Left renal pelvis (tissue), 4 donors: ENCODE measurements at regions not wholly inside any gene's neighbourhood (a gene's known extent, or its start where the extent isn't known, plus 50 kb on each side); places are given as distances from the start of the nearest gene placed in this dataset.

Experiments used
- DNase-seq, 4 donors: peaks; one replicate each; pipeline ENCODE4 v3.0.0-alpha.2; 2013; ENCODE audit warnings: low read depth in 4 of 4, low spot score in 3 of 4

DNA sequence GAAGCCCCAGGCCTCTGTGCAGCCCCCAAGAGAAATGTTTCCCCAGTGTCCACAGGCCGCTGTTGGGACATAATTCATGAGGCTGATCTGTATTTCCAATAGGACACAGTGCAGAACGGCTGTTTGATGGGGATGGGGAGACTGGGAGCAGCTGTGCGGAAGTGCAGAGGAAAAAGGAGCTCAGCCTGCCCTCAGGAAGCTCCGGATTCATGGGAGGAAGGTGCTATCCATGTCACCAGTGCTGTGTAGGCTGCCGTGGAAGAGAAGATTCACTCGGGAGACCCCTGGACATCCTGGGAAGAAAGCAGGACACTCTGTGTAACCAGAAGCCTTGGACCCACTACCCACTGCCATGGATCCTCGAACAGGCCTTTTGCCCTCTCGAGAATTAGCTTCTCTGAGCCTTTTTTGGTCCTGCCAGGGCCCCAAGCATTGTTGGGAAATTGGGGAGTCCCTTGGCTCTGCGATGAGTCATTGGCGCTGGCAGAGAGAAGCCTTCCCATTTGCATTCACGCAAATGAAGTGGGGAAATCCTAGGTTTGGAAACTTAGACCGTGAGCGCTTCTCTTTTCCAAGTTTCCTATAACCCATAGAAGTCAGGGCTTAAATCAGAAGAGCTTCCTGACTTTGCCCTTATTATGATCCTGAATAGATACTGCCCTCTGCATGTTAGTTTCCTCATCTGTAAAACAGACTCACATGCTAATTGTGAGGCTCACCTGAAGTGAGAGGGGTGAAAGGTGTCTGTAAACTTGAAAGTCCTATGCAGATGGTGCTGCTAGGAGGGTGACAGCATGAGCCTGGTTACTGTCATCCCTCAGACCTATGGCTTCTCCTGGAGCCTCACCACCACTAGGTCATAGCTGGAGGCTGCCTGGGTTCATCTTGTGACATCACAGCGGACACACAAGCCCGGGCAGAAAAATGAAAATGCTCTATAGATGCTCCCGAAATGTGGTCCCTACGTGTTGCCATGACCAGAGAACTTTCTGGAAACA, 229.2 kb upstream of the B3GAT1 start:
- DNase-seq = no peak

DNA sequence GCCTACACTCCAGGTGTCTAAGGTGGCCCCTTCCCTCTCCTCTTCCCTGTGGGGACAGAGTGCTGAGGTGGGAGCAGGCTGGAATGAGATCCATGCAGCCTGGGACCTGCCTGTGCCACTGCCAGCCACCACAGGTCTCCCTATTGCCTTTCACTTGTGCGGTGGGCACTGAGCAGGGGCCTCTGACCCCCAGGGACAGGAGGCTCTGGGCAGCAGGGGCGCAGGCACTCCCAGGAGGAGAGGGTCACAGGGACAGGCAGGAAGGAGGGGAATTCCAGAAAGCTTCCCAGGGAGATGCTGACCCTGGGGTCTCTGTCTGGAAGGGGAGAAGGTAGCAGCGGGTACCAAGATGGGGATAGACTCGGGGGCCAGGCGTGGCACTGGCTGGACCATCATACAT, 228.5 kb upstream of the B3GAT1 start:
- DNase-seq = no peak

DNA sequence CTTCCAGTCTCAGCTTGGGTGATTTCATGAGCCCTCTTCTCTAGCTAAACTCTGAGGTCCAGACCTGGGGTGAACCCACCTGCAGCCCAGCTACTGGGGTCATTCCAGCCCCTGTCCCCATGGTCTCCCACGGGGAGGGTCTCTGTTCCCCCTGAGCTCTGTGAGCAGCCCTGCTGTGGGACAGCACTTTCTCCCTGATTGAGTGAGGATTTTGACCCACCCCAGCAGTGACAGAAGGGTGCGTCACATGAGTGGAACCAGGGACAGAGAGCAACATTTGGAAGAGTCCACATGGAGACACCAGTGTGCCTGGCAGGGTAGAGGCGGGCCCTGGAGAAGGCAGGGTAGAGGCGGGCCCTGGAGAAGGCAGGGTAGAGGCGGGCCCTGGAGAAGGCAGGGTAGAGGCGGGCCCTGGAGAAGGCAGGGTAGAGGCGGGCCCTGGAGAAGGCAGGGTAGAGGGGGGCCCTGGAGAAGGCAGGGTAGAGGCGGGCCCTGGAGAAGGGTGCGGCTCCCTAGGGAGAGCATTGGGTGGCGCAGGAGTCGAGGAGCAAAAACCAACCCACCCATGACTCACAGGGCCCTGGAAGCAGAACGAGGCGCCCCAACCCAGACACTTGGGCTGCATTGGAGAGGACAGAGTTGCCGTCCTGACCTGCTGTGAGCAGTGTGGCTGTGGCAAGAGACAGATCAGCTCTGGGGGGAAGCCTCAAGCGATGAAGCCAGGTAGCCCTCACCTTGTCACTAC, 227.7 kb upstream of the B3GAT1 start:
- no peak for DNase-seq

DNA sequence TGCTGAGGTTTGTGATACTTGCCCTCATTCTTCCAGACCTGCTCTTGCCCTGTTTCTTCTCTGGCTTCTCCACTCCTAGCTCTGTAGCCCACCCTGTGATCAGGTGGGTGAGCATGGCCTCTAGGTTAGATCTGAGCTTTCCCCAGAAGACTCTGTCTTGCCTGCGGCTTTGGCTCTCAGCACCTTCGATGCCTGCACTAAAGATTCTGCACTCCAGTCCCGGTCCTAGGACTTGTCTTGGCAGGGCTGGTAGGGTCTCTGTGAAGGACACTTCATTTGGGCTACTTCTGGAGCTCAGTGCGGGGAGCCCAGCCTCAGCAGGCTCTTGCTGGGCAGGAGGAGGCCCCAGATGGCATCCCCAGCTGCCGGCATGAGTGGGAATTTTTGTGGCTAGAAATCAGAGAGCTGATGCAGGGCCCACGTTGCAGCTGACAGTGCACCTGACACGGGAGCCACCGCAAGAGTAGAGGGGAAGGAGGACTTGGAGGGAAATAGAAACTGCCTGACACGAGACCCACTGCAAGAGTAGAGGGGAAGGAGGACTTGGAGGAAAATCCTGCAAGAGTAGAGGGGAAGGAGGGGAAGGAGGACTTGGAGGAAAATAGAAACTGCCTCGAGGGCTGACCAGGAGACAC, 226.9 kb upstream of the B3GAT1 start:
- no peak for DNase-seq

DNA sequence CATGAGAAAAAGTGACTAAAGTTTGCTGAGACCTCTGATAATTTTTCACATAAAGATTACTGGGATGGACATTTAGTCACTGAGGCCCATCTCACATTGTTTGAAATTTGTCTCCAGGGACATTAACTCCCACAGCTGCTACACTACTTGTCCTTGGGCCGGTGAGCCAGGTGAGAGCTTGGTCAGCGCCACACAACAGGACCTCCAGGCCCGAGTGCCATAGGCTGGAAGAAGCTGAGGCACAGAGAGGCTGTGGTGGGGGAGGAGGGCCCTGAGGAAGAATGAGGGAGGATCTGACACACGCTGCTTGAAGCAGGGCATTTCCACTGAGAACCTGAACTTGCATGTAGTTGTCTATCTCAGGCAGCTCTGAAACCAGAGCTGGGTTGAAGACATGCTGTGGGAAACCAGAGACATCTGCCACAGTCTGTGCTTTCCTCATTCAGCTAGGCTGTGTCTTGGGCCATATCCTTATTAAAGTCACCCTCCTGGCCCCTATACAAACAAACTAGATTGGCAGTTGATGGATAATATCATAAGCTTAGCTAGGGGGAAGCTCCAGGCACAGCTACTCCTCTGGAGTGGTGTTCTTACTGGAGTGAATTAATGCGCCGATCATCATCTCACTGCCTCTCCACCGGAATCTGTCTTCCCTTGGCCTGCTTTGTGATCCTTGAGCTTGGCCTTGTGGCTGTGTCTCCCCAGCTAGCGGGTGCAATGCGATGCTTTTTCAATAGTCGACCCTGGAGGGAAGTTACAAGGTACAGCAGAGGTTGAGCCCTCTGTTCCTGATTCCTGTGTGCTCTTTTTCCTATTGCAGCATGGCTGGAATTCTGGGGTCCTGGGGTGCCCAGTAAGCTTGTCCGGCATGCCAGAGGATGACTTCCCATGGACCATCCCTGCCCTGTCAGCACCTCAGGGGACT, 225.3 kb upstream of the B3GAT1 start:
- no peak for DNase-seq

DNA sequence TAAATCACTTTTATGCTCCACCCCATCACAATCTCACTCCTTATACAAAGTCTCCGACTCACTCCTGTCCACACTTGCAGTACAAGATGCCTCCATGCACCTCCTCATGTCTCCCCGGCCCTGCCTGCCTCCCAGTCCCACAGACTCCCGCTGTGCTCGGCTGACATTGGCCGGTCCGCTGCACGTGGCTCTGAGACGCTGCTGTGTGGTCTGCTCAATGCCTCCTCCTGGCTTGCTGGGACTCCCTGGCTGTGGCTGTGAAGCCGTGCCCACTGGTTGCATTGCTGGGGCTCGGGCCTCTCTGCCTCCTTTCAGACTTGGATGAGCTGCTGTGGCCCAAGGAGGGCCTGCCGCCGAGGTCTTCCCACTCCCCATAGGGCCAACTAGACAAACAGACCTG, 224.0 kb upstream of the B3GAT1 start:
- DNase-seq = no peak

DNA sequence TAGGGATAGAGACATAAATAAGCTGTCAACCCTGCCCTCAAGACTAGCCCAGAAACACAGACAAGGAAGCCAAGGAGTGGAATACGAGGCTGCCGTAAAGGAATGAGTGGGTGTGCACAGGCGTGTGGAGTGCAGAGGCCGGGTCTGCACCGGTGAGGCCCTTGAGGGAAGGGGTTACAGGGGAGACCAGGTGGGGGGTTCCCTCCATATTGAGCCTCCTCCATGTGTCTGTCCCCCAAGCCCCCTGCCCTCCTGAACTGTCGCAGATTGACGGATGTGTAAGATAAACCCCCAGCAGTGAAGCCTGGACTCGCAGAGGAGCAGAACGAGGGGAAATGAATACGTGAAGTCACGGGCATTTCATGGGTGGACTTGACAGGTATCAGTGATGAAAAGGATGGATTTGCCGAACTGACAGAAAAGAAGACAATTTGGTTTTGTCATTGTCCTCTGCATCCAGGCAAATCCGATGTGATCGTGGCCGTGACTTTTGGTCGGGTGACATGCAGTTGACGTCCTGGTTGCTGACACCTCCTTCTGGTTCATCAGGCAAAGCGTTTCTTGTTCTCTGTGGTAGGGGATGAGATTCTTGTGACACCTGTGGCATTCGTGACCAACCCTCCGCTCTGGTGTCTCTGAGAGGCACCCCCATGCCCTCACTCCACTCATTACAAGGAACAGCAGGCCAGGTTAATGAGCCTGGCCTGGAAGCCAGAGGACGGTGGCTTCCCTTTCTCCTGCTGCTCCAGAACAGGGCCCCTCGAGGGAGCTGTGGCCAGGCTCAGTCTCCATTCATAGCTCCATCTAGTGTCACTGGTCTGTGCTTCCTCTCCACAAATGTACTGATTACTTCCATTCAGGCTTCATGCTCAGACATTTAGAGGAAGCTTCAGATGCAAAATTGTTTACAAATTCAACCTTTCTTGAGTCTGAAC, 223.1 kb upstream of the B3GAT1 start:
- DNase-seq = no peak

DNA sequence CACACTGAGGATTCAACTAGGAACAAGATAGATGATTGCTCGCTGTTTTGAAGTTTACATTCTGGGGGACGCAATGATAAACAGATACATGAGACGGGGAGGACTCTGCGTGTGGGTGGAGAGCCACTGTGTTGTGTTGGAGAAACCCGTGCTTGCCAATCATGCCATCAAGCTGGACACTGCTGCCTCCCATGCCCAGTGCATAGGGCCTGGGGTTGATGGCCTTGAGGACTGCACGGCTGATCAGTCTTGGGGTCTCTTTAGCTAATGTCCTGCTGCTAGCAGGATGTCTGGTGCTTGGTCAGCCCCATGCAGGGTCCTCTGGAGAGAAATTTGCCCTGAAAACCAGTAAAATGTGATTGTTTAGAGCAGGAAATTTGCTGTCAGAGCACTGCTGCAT, 221.2 kb upstream of the B3GAT1 start:
- DNase-seq = no peak

DNA sequence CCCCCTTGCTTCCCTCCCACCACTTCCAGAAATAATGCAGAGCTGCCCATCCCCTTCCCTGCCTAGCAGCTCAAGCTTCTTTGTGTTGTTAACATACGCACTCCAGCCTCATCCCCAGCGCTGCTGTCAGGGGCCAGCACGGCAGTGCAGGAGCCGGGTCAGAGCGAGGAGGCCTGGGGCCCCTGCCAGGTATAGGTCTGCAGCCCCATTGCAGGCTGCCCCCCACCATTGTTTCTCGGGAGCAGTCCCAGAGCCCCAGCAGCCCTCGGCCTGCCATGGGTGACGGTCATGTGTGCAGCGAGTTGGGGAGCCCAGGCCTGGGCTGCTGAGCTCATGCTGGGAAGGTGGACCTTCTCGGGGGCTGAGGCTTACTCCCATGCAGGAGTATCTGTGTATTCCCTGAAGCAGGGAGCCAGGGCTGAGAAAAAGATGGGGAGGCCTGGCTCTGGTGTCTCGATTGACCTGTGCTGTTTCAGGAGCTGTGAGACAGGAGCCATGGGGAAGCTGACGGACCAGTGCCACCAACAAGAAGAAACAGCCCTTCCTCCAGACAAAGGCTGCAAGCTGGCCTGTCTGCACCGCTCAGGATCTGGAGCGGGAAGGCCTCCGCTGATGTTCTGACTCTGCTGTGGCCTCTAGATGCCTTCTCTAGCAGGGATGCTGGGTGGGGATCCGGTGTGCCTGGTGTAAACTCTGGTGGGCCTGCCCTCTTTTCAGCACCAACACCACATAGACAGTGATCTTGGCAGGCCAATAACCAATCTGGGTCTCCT, 220.5 kb upstream of the B3GAT1 start:
- no peak for DNase-seq

DNA sequence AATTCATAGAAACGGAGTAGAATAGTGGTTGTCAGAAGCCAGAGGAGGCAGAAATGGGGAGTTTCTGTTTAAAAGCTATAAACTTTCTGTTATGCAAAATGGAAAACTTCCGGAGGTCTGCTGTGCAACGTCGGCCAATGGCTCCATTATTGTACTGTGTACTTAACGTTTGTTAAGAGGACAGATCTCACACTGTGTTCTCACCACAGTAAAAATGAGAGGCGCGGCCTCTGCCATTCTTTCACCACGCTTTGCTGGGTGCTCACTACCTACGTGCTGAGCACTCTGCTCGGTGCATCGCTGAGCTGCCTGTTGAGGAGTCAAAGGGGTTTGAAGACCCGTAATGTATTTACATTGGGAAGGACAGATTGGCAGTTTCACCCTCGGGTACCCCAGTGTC, 218.8 kb upstream of the B3GAT1 start:
- DNase-seq = no peak

DNA sequence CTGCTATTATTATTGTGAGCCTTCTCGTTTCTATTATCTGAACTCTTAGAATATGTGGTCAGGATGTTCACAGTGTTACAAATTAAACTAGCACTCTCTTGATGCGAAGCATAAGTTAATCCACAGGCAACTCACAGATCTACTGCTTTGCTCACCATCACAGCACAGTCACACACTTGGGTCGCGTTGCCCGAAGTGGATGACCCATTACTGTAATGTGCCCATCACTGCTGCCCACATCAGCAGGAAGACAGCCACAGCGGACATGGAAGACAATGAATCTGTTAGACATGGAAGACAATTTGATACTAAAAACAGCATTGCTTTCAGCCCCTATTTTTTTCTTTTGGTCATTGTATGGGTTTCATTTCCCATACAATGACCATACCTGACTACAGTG, 216.4 kb upstream of the B3GAT1 start:
- DNase-seq = no peak

DNA sequence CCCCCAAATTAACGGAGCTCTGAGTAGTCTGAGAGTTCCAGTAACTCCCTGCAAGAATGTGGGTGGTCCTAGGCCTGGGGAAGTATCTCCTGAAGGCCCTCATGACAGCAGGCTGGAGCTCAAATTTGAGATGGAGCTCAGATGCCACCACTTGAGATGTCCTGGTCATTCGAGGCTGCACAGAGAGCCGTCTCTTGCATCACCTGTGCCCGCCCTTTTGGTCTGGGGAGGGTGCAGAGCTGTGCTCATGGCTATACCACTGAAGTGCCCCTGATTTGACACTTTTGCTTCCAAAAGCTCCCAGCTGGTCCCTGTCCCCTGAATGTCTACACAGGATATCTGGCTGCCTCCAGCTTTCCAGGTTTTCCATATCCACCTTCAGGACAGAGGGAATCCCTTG, 214.0 kb upstream of the B3GAT1 start:
- no peak for DNase-seq

DNA sequence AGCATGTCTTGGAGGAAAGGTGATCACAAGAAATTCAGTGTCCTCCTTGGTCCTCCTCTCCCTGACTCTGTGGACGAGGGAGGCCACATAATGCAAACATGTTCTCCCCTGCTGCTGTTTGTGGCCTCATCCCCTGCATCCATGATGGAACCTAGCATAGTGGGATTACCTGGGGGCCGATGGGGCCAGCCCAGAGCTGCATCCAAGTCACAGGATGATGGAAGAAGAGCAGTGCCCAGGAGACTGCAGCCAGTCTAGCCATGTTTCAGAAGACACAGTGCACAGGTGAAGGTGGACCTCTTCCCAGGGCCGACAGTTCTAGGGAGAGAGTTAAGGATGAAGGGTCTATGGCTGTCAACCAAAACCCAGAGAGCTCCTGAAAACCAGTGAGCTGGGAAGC, 213.6 kb upstream of the B3GAT1 start:
- no peak for DNase-seq

DNA sequence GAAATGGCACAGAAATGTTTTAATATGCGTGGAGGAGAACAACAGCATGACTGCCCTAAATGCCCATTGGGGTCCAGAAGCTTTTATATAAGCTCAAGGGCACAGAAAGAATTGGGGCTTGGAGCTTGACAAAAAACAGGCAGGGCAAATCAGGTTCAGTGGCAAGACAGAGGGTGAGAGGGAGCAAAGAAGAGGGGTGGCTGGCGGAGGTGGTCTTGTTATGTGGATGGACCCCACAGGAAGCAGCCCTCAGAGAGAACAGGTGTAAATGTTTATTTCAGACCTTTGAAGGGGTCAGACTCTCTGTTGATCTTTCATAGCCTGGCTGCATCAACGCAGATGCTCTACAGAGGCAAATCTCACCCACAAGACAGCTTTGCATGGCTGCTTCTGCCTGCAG, 213.1 kb upstream of the B3GAT1 start:
- no peak for DNase-seq

DNA sequence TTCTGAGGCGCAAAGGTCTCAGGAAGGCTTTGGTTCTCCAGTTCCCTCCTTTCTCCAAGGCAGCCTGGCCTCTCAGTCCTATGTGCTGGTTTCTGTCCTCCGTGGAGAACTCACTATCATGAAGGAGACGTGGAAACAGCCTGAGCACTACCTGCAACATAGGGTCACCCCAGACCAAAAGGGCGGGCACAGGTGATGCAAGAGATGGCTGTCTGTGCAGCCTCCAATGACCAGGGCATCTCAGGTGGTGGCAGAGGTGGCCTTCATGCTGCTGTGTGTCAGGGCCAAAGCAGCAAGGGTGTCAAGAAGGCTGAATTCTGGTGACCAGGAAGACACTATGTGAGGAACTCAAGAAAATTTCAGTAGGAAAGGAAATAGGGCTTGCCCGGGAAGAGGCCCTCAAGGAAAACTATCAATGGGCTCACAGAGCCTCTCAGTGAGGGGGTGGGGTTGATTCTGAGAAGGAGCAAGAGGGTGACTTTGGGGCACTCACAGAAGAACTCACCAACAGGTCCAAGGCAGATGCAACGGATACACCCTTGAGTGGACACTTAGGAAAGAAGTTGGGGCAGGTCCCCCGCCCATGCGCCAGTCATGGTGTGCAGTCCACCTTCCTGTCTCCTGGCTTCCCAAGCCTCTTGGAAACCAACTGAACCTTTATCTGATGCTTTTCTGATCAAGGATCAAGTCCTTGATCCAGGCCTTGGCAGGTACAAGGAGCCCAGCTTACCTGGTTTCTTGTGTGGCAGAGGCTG, 212.3 kb upstream of the B3GAT1 start:
- no peak for DNase-seq

DNA sequence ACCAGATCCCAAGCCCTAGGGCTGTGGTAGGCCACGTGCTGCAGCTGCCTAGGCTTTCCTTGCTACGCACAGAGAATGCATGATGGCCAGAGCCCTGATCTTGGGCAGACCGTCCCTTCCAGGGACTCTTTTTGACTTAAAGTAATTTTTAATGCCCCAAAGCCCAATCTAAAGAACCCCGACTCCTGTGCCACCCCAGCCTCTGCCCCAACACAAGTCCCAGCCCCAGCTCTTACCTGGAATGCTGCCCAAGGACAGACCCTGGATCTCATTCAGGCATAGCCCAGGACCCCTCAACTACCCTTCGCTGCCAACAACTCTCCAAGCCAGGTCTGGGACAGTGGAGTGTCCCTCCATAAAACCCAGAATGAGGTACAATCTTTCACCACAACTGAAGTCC, 211.7 kb upstream of the B3GAT1 start:
- DNase-seq = no peak

DNA sequence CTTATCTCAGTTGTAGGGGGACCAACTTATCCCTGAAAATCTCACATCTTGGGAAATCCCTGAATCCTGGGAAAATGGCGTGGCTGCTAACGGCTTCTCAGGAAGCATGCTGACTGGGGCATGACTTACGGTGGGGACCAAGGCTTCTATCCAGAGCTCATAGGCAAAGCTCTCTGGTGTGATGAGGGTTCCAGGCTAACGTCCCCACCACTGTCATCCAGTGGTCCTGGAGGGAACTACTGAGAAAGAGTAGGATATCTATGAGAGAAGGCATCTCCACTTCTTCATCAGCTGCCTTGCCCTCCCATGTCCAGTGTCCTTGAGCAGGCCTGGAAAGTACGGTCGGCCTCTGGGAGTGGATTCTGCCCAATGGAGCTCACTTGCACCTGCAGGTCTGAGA, 210.4 kb upstream of the B3GAT1 start:
- DNase-seq = no peak

DNA sequence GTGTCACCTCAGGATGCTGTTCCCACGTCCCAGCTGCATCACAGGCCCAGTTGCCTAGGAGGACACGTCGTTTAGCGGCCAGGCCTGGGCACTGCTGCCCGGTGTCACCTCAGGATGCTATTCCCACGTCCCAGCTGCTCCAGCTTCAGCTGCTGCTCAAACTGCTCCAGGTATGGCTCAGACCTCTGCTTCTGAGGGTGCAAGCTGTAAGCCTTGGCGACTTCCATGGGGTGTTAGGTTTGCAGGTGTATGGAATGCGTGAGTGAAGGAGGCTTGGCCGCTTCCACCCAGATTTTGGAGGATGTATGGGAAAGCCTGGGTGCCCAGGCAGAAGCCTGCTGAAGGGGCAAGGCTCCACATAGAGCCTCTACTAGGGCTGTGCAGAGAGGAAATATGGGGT, 205.3 kb upstream of the B3GAT1 start:
- no peak for DNase-seq
